ENCODE measurements at regions not wholly inside any gene's neighbourhood (a gene's known extent, or its start where the extent isn't known, plus 50 kb on each side); places are given as distances from the start of the nearest gene placed in this dataset.
"Not testable (repeated sequence)": the region's sequence is repeated elsewhere in the genome, so short reads cannot be mapped to it uniquely, and the experiment has no call there.

DNA sequence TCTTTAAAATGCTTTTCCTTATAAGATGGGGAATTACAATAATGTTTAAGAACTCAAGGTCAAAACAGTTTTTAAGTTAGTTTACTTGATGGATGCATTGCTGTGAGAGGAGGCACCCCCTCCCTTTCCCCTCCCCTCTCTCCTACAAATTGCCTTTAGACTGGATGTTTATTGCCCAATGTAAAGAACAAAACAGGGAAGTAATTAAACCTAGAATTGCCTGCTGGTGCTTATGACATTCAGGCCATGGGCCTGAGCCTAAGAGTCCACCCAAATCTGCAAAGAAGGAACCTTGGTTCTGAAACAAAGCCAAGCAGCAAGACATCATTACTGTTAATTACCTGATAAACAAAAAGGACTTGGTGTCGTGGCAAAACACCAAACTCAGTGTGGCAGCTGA, 630.3 kb downstream of the ISL1 start:
- DNase-seq (no peak), ATAC-seq (ENCODE audit: low FRiP score) (no peak)
- Histone ChIP-seq H3K27me3 (ENCODE audit: control insufficient read depth in 1 of 2, insufficient read depth in 2 of 2, low read length in 1 of 2) (no peaks in the 10 kb centered on the region), H3K4me1 (ENCODE audit: control insufficient read depth in 1 of 2, insufficient read depth in 2 of 2, low read length in 2 of 2) (no peaks in the 10 kb centered on the region), H3K36me3 (ENCODE audit: control insufficient read depth in 1 of 2, insufficient read depth in 2 of 2, low read length in 1 of 2) (no peaks in the 10 kb centered on the region), H3K4me3 (ENCODE audit: low read length in 2 of 2) (no peak overlapping the region), H3K27ac (ENCODE audit: low read depth in 1 of 2, low read length in 2 of 2) (no peak overlapping the region), H3K9me3 (ENCODE audit: control insufficient read depth, low read length) (no peaks in the 10 kb centered on the region)
- intact Hi-C loops (cut with DNase I): no loop called here
- WGBS, 2 donors: 18 to 19% methylated on average over 1 of the region's 1 CpG

GRCh38 chr5:52015760-52016159, 632.5 kb downstream of the ISL1 start:
- intact Hi-C loops (cut with DNase I): no loop called here
- Histone ChIP-seq H3K9me3 (ENCODE audit: control insufficient read depth, low read length) (no peaks in the 10 kb centered on the region), H3K27me3 (ENCODE audit: control insufficient read depth in 1 of 2, insufficient read depth in 2 of 2, low read length in 1 of 2) (no peaks in the 10 kb centered on the region), H3K36me3 (ENCODE audit: control insufficient read depth in 1 of 2, insufficient read depth in 2 of 2, low read length in 1 of 2) (no peaks in the 10 kb centered on the region), H3K4me3 (ENCODE audit: low read length in 2 of 2) (no peak overlapping the region), H3K4me1 (ENCODE audit: control insufficient read depth in 1 of 2, insufficient read depth in 2 of 2, low read length in 2 of 2) (no peaks in the 10 kb centered on the region), H3K27ac (ENCODE audit: low read depth in 1 of 2, low read length in 2 of 2) (no peak overlapping the region)
- 64 to 69% methylated on average over 5 of the region's 5 CpGs for WGBS, 2 donors
- ATAC-seq (ENCODE audit: low FRiP score) (no peak), DNase-seq (no peak)

DNA sequence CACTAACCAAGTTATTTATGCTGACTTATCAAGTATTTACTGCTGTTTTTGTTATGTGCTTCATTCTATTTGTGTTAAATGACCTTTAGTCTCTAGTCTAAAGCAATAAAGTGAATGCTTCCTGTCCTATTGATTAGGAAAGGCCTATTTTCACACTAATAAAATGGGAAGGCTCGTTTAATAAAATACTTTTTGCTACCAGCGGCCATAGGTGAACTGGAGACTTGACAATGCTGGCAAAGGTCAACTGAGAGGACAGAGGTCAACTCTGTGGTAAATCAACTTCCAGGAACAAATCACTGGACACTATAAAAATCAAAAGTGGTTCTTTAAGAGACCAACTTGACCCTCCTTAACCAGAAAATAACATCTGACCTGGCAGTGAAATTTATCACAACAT, 634.3 kb downstream of the ISL1 start:
- intact Hi-C loops (cut with DNase I): no loop called here
- H3K4me1 ChIP-seq (ENCODE audit: control insufficient read depth in 1 of 2, insufficient read depth in 2 of 2, low read length in 2 of 2): no peaks in the 10 kb centered on the region

GRCh38 chr5:52024359-52024758, 641.1 kb downstream of the ISL1 start:
- no peaks in the 10 kb centered on the region for H3K9me3 ChIP-seq (ENCODE audit: control insufficient read depth, low read length)
- no peak overlapping the region for H3K4me3 ChIP-seq (ENCODE audit: low read length in 2 of 2)
- intact Hi-C loops (cut with DNase I): no loop called here
- ATAC-seq (ENCODE audit: low FRiP score): no peak
- no peak overlapping the region for H3K27ac ChIP-seq (ENCODE audit: low read depth in 1 of 2, low read length in 2 of 2)
- no peak for DNase-seq
- H3K4me1 ChIP-seq (ENCODE audit: control insufficient read depth in 1 of 2, insufficient read depth in 2 of 2, low read length in 2 of 2): no peaks in the 10 kb centered on the region
- H3K27me3 ChIP-seq (ENCODE audit: control insufficient read depth in 1 of 2, insufficient read depth in 2 of 2, low read length in 1 of 2): no peaks in the 10 kb centered on the region
- 52 to 86% methylated on average over 3 of the region's 3 CpGs for WGBS, 2 donors
- no peaks in the 10 kb centered on the region for H3K36me3 ChIP-seq (ENCODE audit: control insufficient read depth in 1 of 2, insufficient read depth in 2 of 2, low read length in 1 of 2)

More for the DNA sequence above, 634.3 kb downstream of the ISL1 start:
- Histone ChIP-seq H3K27me3 (ENCODE audit: control insufficient read depth in 1 of 2, insufficient read depth in 2 of 2, low read length in 1 of 2) (no peaks in the 10 kb centered on the region), H3K4me3 (ENCODE audit: low read length in 2 of 2) (no peak overlapping the region), H3K36me3 (ENCODE audit: control insufficient read depth in 1 of 2, insufficient read depth in 2 of 2, low read length in 1 of 2) (no peaks in the 10 kb centered on the region), H3K9me3 (ENCODE audit: control insufficient read depth, low read length) (no peaks in the 10 kb centered on the region), H3K27ac (ENCODE audit: low read depth in 1 of 2, low read length in 2 of 2) (no peak overlapping the region)
- ATAC-seq (ENCODE audit: low FRiP score) (no peak), DNase-seq (no peak)
- WGBS, 2 donors: 7 to 18% methylated on average over 2 of the region's 2 CpGs

DNA sequence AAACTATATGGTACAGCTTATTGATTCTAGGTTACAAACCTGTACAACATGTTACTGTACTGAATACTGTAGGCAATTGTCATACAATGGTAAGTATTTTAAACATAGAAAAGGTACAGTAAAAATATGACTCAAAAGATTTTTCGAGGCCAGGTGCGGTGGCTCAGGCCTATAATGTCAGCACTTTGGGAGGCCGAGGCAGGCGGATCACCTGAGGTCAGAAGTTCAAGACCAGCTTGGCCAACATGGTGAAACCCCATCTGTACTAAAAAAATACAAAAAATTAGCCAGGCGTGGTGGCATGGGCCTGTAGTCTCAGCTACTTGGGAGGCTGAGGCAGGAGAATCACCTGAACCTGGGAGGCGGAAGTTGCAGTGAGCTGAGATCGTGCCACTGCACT, 646.6 kb downstream of the ISL1 start:
- intact Hi-C loops (cut with DNase I); H3K4me1 ChIP-seq (ENCODE audit: control insufficient read depth in 1 of 2, insufficient read depth in 2 of 2, low read length in 2 of 2); H3K27me3 ChIP-seq (ENCODE audit: control insufficient read depth in 1 of 2, insufficient read depth in 2 of 2, low read length in 1 of 2); DNase-seq; H3K4me3 ChIP-seq (ENCODE audit: low read length in 2 of 2); ATAC-seq (ENCODE audit: low FRiP score); H3K36me3 ChIP-seq (ENCODE audit: control insufficient read depth in 1 of 2, insufficient read depth in 2 of 2, low read length in 1 of 2); H3K9me3 ChIP-seq (ENCODE audit: control insufficient read depth, low read length); H3K27ac ChIP-seq (ENCODE audit: low read depth in 1 of 2, low read length in 2 of 2): not testable (repeated sequence)
- 94% methylated on average over 7 of the region's 7 CpGs for WGBS, 2 donors

DNA sequence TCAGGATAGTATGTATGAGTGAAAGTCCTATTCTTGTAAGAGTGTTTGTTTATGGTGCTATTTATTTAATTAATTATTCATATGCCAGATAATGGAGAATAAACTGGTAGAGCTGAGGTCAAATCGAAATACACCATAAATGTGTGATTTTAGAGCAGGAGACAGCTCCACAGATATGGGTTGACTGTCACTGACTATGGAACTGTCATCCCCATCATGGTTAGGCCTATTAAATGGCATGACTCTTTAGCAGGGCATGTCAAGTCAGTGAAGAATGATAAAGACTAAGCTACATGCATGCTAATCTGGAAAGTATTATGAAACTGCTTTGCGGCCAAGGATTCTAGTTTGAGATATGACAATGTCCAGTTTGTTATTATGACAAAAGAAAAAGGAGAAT, 658.6 kb downstream of the ISL1 start:
- H3K36me3 ChIP-seq (ENCODE audit: control insufficient read depth in 1 of 2, insufficient read depth in 2 of 2, low read length in 1 of 2): no peaks in the 10 kb centered on the region
- H3K27me3 ChIP-seq (ENCODE audit: control insufficient read depth in 1 of 2, insufficient read depth in 2 of 2, low read length in 1 of 2): no peaks in the 10 kb centered on the region
- ATAC-seq (ENCODE audit: low FRiP score) (no peak), DNase-seq (no peak)
- 79 to 86% methylated on average over 2 of the region's 2 CpGs for WGBS, 2 donors
- no peak overlapping the region for H3K4me3 ChIP-seq (ENCODE audit: low read length in 2 of 2)
- no peaks in the 10 kb centered on the region for H3K9me3 ChIP-seq (ENCODE audit: control insufficient read depth, low read length)
- no peaks in the 10 kb centered on the region for H3K4me1 ChIP-seq (ENCODE audit: control insufficient read depth in 1 of 2, insufficient read depth in 2 of 2, low read length in 2 of 2)
- H3K27ac ChIP-seq (ENCODE audit: low read depth in 1 of 2, low read length in 2 of 2): no peak overlapping the region
- intact Hi-C loops (cut with DNase I): no loop called here

DNA sequence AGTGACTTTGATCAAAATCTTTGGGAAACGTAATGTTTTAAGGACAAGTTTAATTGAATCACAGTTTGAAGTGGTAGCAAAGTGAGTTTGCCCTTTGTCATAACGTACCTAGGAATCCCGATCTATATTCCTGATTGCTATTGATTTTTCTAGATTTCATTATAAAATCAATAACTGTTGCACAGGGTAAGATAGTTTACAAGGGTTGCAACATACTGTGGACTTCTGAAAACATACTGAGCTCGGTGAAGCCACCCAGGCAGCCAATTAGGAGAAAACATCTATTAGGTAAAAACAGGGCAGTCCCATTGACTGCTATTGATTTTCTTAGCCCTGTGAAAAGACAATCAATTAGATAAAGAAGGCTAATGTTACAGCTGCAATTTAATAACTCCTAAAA, 659.9 kb downstream of the ISL1 start:
- no peak for ATAC-seq (ENCODE audit: low FRiP score)
- WGBS, 2 donors: 73 to 81% methylated on average over 4 of the region's 4 CpGs
- H3K4me1 ChIP-seq (ENCODE audit: control insufficient read depth in 1 of 2, insufficient read depth in 2 of 2, low read length in 2 of 2): no peaks in the 10 kb centered on the region
- no peaks in the 10 kb centered on the region for H3K9me3 ChIP-seq (ENCODE audit: control insufficient read depth, low read length)
- intact Hi-C loops (cut with DNase I): no loop called here
- H3K36me3 ChIP-seq (ENCODE audit: control insufficient read depth in 1 of 2, insufficient read depth in 2 of 2, low read length in 1 of 2): no peaks in the 10 kb centered on the region
- no peaks in the 10 kb centered on the region for H3K27me3 ChIP-seq (ENCODE audit: control insufficient read depth in 1 of 2, insufficient read depth in 2 of 2, low read length in 1 of 2)
- DNase-seq: no peak
- H3K4me3 ChIP-seq (ENCODE audit: low read length in 2 of 2): no peak overlapping the region
- no peak overlapping the region for H3K27ac ChIP-seq (ENCODE audit: low read depth in 1 of 2, low read length in 2 of 2)

DNA sequence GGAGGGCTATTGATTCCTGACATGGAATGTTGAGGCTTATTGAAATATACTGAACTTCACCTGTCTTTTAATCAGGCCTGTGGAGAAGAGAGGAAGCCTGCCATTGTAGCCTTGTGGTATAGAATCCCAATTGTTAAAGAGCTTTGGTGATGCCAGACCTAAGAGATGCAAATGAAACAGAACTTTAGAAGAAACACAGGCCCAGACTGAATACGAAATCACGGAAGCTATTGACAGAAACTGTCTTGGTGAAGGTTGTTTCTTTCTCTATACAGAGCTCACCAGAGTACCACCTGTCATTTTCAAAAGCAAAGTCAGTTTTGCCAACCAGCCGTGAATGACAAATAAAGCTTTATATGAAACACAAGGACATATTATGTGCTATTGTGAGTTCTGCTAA, 660.3 kb downstream of the ISL1 start:
- intact Hi-C loops (cut with DNase I): no loop called here
- H3K36me3 ChIP-seq (ENCODE audit: control insufficient read depth in 1 of 2, insufficient read depth in 2 of 2, low read length in 1 of 2): no peaks in the 10 kb centered on the region

DNA sequence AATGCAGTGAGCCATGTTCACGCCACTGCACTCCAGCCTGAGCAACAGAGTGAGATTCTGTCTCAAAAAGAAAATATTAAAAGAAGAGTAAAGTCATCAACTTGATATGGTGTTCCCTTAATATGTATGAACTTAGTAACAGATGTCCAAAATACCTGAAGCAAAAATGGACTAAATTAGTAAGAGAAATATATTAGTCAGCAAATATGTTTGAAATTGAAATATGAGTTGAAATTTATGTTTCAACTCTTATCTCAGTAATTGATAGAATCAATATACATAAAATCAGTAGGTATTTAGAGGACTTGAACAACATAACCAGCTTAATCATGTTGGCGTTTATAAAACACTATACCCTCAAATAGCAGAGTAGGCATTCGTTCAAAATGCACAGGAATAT, 668.5 kb downstream of the ISL1 start:
- Histone ChIP-seq H3K4me3 (ENCODE audit: low read length in 2 of 2) (no peak overlapping the region), H3K27me3 (ENCODE audit: control insufficient read depth in 1 of 2, insufficient read depth in 2 of 2, low read length in 1 of 2) (no peaks in the 10 kb centered on the region), H3K36me3 (ENCODE audit: control insufficient read depth in 1 of 2, insufficient read depth in 2 of 2, low read length in 1 of 2) (no peaks in the 10 kb centered on the region), H3K27ac (ENCODE audit: low read depth in 1 of 2, low read length in 2 of 2) (no peak overlapping the region), H3K9me3 (ENCODE audit: control insufficient read depth, low read length) (no peaks in the 10 kb centered on the region), H3K4me1 (ENCODE audit: control insufficient read depth in 1 of 2, insufficient read depth in 2 of 2, low read length in 2 of 2) (no peaks in the 10 kb centered on the region)
- no peak for ATAC-seq (ENCODE audit: low FRiP score)
- intact Hi-C loops (cut with DNase I): no loop called here
- no peak for DNase-seq
- 76 to 88% methylated on average over 3 of the region's 3 CpGs for WGBS, 2 donors

More for the DNA sequence above, 660.3 kb downstream of the ISL1 start:
- ATAC-seq (ENCODE audit: low FRiP score) (no peak), DNase-seq (no peak)
- WGBS, 2 donors: 55 to 70% methylated on average over 3 of the region's 3 CpGs
- Histone ChIP-seq H3K4me3 (ENCODE audit: low read length in 2 of 2) (no peak overlapping the region), H3K27ac (ENCODE audit: low read depth in 1 of 2, low read length in 2 of 2) (no peak overlapping the region), H3K9me3 (ENCODE audit: control insufficient read depth, low read length) (no peaks in the 10 kb centered on the region), H3K27me3 (ENCODE audit: control insufficient read depth in 1 of 2, insufficient read depth in 2 of 2, low read length in 1 of 2) (no peaks in the 10 kb centered on the region), H3K4me1 (ENCODE audit: control insufficient read depth in 1 of 2, insufficient read depth in 2 of 2, low read length in 2 of 2) (no peaks in the 10 kb centered on the region)

All from aorta (tissue), 5 donors.